Aorta (tissue), 5 donors: ENCODE measurements at regions not wholly inside any gene's neighbourhood (a gene's known extent, or its start where the extent isn't known, plus 50 kb on each side); places are given as distances from the start of the nearest gene placed in this dataset.
"Not testable (repeated sequence)": the region's sequence is repeated elsewhere in the genome, so short reads cannot be mapped to it uniquely, and the experiment has no call there.

Source experiments
- ATAC-seq: fragments of 200-7000 bp; cut with Tn5 transposase; one replicate; pipeline ENCODE4 v1.9.1; 2022; ENCODE audit warnings: moderate library complexity; ENCODE audit not compliant: low FRiP score
- DNase-seq, 2 donors: peaks; one replicate each; pipeline ENCODE4 v3.0.0-alpha.2; 2020
- H3K27ac ChIP-seq, 2 donors: one replicate each; pipeline ENCODE4 v1.5.1; 2013; ENCODE audit warnings: low read length in 2 of 2, mild to moderate bottlenecking in 2 of 2, moderate library complexity in 2 of 2, control low read depth in 1 of 2, inconsistent platforms in 1 of 2, low read depth in 1 of 2
- H3K27me3 ChIP-seq, 2 donors: one replicate each; pipeline ENCODE4 v1.6.1; 2013; ENCODE audit warnings: control low read depth in 1 of 2, low read length in 1 of 2, mild to moderate bottlenecking in 1 of 2, moderate library complexity in 1 of 2; ENCODE audit not compliant: insufficient read depth in 2 of 2, control insufficient read depth in 1 of 2
- H3K36me3 ChIP-seq, 2 donors: one replicate each; pipeline ENCODE4 v1.6.1; 2013; ENCODE audit warnings: control low read depth in 1 of 2, low read length in 1 of 2, mild to moderate bottlenecking in 1 of 2; ENCODE audit not compliant: insufficient read depth in 2 of 2, control insufficient read depth in 1 of 2
- H3K4me1 ChIP-seq, 2 donors: one replicate each; pipeline ENCODE4 v1.6.1; 2013; ENCODE audit warnings: low read length in 2 of 2, control low read depth in 1 of 2, mild to moderate bottlenecking in 1 of 2, moderate library complexity in 1 of 2; ENCODE audit not compliant: insufficient read depth in 2 of 2, control insufficient read depth in 1 of 2
- H3K4me3 ChIP-seq, 2 donors: one replicate each; pipeline ENCODE4 v1.5.1; 2013; ENCODE audit warnings: low read length in 2 of 2, control low read depth in 1 of 2, mild to moderate bottlenecking in 1 of 2
- H3K9me3 ChIP-seq: one replicate; pipeline ENCODE4 v1.6.1; 2013; ENCODE audit warnings: mild to moderate bottlenecking, low read length; ENCODE audit not compliant: control insufficient read depth
- WGBS, 2 donors: extraction: QIAGEN DNeasy Blood & Tissue Kit; methylation state at CpG; one replicate each; pipeline ENCODE4 v1.1.7; 2013; 5-methylcytosine and 5-hydroxymethylcytosine counted together
- intact Hi-C, 2 donors: fragments of 100-400 bp; cut with DNase I; formaldehyde crosslinking; loops; one replicate each; pipeline versions ENCODE4 v1.14.2 to v1.15.0; 2022
- donor health status: healthy with polysubstance abuse.
- donor health status: Bipolar disorder and iron deficiency.
- donor health status: DM: no; HTN: no; CAD: no.
- donor health status: DM: no; HTN: no; CAD: no.
- donor health status: DM: yes; HTN: yes; CAD: no.

DNA sequence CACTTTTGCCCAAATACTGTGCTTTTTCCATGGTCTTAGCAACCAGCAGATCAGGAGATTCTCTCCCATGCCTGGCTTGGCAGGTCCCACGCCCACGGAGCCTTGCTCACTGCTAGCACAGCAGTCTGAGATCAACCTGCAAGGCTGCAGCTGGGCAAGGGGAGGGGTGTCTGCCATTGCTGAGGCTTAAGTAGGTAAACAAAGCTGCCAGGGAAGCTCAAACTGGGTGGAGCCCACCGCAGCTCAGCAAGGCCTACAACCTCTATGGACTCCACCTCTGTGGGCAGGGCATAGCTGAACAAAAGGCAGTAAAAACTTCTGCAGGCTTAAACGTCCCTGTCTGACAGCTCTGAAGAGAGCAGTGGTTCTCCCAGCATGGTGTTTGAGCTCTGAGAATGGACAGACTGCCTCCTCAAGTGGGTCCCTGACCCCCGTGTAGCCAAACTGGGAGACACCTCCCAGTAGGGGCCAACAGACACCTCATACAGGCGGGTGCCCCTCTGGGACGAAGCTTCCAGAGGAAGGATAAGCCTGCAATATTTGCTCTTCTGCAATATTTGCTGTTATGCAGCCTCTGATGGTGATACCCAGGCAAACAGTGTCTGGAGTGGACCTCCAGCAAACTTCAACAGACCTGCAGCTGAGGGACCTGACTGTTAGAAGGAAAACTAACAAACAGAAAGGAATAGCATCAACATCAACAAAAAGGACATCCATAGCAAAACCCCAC lies 132.8 kb upstream of the STARD13 start:
- H3K9me3 ChIP-seq, H3K4me1 ChIP-seq, H3K4me3 ChIP-seq, H3K27me3 ChIP-seq, DNase-seq, H3K36me3 ChIP-seq, intact Hi-C loops, ATAC-seq, H3K27ac ChIP-seq: not testable (repeated sequence)
- WGBS, 2 donors, result 87 to 91% methylated on average over 7 of the region's 7 CpGs

DNA sequence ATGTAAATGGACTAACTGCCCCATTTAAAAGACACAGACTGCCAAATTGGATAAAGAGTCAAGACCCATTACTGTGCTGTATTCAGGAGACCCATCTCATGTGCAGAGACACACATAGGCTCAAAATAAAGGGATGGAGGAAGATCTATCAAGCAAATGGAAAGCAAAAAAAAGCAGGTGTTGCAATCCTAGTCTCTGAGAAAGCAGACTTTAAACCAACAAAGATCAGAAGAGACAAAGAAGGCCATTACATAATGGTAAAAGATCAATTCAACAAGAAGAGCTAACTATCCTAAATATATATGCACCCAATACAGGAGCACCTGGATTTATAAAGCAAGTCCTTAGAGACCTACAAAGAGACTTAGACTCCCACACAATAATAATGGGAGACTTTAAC lies 134.6 kb upstream of the STARD13 start:
- H3K27ac ChIP-seq, intact Hi-C loops: not testable (repeated sequence)

DNA sequence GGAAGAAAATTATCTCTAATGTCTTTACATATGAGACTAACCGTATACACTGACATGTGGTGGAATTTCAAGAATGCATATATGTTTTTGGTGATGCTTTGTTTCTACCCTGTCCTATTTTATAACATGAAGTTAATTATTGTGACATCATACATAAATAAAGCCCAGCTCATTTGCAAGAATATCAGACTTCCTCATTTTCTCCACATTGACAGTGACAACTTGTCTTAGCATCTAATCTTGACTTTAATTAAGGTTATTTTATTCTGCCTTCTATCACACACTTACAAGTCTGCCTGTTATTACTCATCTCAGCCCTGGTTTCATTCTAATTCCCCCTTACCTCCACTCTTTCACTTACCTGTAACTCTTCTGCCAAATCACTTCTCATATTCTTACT lies 140.6 kb upstream of the STARD13 start:
- intact Hi-C loops, result no loop called here
- no peaks in the 10 kb centered on the region for H3K27me3 ChIP-seq
- ATAC-seq (no peak), DNase-seq (no peak)
- H3K9me3 ChIP-seq, result no peaks in the 10 kb centered on the region
- peaks cover 0 to 3% of the 10 kb centered on the region in 2 donors for H3K4me1 ChIP-seq
- H3K4me3 ChIP-seq, result no peak overlapping the region
- no peak overlapping the region for H3K27ac ChIP-seq
- no peaks in the 10 kb centered on the region for H3K36me3 ChIP-seq
- WGBS, 2 donors, result 99 to 100% methylated on average over 1 of the region's 1 CpG

More for the DNA sequence above, 134.6 kb upstream of the STARD13 start:
- not testable (repeated sequence) for H3K36me3 ChIP-seq, ATAC-seq, DNase-seq, H3K4me1 ChIP-seq, H3K4me3 ChIP-seq, H3K27me3 ChIP-seq, H3K9me3 ChIP-seq

DNA sequence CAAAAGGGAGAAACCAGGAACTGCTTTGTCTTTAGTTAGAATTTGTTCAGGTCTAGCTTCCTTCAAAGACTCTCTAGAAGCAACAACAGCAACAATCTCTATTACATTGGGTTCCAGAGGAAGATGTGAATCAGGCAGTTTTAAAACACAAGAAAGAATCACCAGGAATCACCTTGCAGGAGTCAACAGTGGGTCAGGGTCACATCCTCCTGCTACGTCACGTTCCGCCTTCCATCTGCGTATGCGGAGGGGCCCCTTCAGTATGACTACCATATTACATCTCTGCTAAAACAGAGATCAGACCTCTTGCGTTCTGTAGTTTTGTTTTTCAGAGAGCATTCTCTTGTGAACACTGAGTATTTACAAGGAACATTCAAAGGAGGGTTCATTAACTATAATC lies 147.8 kb upstream of the STARD13 start:
- WGBS, 2 donors, result 93 to 95% methylated on average over 6 of the region's 6 CpGs
- Histone ChIP-seq H3K4me3 (no peak overlapping the region), H3K36me3 (no peaks in the 10 kb centered on the region), H3K27ac (no peak overlapping the region), H3K9me3 (no peaks in the 10 kb centered on the region), H3K4me1 (peaks cover 0 to 2% of the 10 kb centered on the region in 2 donors), H3K27me3 (no peaks in the 10 kb centered on the region)
- ATAC-seq (no peak), DNase-seq (no peak)
- intact Hi-C loops, result no loop called here

DNA sequence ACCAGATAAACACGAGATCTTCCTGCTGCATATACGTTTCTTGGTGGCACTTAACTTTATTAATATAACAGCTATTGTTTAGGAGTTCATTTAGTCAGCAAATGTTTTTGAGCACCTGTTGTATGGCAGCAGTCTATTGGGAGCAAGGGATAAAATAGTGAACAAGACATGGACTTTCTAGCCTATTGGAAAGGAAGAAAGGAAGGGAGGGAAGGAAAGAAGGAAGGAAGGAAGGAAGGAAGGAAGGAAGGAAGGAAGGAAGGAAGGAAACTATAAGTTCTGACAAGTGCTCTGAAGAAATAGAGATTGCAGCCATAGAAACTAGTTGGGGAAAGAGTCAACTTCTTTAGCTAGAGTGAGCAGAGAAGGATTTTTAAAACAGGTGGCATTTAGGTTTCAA lies 149.1 kb upstream of the STARD13 start:
- 92 to 96% methylated on average over 2 of the region's 2 CpGs for WGBS, 2 donors
- H3K27ac ChIP-seq, result no peak overlapping the region
- H3K36me3 ChIP-seq, result no peaks in the 10 kb centered on the region
- peaks cover 0 to 2% of the 10 kb centered on the region in 2 donors for H3K4me1 ChIP-seq
- no peak for ATAC-seq
- no peaks in the 10 kb centered on the region for H3K9me3 ChIP-seq
- DNase-seq, result no peak
- H3K27me3 ChIP-seq, result no peaks in the 10 kb centered on the region
- intact Hi-C loops, result no loop called here
- H3K4me3 ChIP-seq, result no peak overlapping the region

DNA sequence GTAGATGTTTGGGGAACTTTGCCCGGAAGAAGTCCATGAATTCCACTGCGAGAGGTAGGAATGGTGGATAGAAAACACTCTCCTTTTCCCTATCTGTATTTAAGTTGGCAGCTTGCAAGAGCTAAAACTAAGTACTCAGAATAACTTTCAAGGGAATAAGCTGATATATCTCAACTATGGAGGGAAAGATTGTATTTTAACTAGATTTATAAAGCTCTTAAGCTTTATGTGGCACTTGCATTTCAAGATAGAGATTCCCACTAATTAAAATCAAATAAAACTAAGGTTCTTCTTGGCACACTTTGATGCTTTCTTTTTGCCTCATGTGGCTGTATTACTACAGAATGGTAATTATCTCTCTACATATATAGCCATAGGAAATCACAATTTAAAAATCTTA lies 149.7 kb upstream of the STARD13 start:
- Histone ChIP-seq H3K27ac (no peak overlapping the region), H3K9me3 (no peaks in the 10 kb centered on the region), H3K4me1 (peaks cover 0 to 2% of the 10 kb centered on the region in 2 donors), H3K27me3 (no peaks in the 10 kb centered on the region), H3K36me3 (no peaks in the 10 kb centered on the region), H3K4me3 (no peak overlapping the region)
- intact Hi-C loops, result no loop called here
- DNase-seq (no peak), ATAC-seq (no peak)
- WGBS, 2 donors, result 6 to 17% methylated on average over 2 of the region's 2 CpGs

DNA sequence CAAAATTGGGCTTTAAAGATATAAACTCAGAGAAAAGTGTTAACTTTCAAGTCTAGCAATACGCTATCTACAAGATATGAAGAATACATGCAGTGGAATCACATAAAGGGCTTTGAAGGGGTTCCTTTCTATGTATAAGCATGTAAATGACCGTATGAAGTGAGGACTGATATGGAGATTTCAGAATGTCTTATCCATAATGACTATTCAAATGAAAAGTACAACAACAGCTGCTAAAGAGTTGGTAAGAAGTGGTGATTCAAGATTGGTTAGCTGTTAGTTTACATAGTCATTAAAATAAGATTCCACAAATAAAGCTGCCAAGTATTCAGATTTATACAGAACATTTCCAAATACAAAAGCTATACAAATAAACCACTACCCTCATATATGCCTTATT lies 153.4 kb upstream of the STARD13 start:
- DNase-seq (no peak), ATAC-seq (no peak)
- intact Hi-C loops, result no loop called here
- Histone ChIP-seq H3K36me3 (no peaks in the 10 kb centered on the region), H3K4me1 (peaks cover 0 to 2% of the 10 kb centered on the region in 2 donors), H3K27me3 (no peaks in the 10 kb centered on the region), H3K4me3 (no peak overlapping the region), H3K9me3 (no peaks in the 10 kb centered on the region), H3K27ac (no peak overlapping the region)
- WGBS, 2 donors, result 96 to 99% methylated on average over 2 of the region's 2 CpGs

DNA sequence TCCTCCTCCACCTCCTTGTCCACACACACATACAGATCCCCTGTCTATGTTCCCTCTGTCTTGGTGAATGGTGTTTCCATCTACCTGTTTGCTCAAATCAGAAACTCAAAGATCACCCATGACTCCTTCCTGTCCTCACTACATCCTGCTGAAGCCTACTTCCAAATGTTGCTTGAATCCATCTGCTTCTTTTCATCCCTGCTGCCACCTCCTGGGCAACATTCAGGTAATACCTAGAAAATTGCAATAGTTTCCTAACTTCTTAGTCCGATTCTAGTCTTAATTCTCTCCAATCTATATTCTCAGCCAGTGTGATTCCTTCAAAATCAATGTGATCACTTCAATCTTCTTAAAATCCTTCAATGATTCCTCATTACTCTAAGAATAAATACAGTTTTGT lies 155.5 kb upstream of the STARD13 start:
- Histone ChIP-seq H3K9me3 (no peaks in the 10 kb centered on the region), H3K4me3 (no peak overlapping the region), H3K27ac (no peak overlapping the region), H3K27me3 (no peaks in the 10 kb centered on the region), H3K36me3 (no peaks in the 10 kb centered on the region), H3K4me1 (peaks cover 0 to 2% of the 10 kb centered on the region in 2 donors)
- intact Hi-C loops, result no loop called here
- DNase-seq (no peak), ATAC-seq (no peak)
- 69 to 85% methylated on average over 1 of the region's 1 CpG for WGBS, 2 donors

DNA sequence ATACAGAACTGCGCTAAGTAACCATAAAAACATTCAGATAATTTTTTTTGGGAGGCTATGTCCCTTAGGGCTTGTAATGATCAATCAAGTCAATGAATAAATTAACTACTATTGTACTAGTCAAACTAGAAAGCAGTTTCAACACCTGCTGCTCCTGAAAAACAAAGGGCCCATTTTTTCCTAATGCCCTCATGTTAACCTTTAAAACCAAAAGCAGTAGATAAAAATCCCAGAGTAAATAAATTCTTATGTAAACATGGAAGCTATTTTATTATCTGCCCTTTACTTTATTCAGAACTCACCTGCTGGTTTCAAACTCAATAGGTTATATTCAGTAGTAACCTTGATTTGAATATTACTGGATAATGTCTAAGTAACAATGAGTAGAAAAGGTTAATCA lies 159.5 kb upstream of the STARD13 start:
- H3K27me3 ChIP-seq, result no peaks in the 10 kb centered on the region
- ATAC-seq, result no peak
- intact Hi-C loops, result no loop called here
- H3K27ac ChIP-seq, result no peak overlapping the region
- no peaks in the 10 kb centered on the region for H3K9me3 ChIP-seq
- WGBS, 2 donors, result 5 to 28% methylated on average over 1 of the region's 1 CpG
- no peak for DNase-seq
- H3K4me3 ChIP-seq, result no peak overlapping the region
- H3K4me1 ChIP-seq, result peaks cover 0 to 2% of the 10 kb centered on the region in 2 donors
- no peaks in the 10 kb centered on the region for H3K36me3 ChIP-seq
